ENCODE measurements at regions not wholly inside any gene's neighbourhood (a gene's known extent, or its start where the extent isn't known, plus 50 kb on each side); places are given as distances from the start of the nearest gene placed in this dataset.

DNA sequence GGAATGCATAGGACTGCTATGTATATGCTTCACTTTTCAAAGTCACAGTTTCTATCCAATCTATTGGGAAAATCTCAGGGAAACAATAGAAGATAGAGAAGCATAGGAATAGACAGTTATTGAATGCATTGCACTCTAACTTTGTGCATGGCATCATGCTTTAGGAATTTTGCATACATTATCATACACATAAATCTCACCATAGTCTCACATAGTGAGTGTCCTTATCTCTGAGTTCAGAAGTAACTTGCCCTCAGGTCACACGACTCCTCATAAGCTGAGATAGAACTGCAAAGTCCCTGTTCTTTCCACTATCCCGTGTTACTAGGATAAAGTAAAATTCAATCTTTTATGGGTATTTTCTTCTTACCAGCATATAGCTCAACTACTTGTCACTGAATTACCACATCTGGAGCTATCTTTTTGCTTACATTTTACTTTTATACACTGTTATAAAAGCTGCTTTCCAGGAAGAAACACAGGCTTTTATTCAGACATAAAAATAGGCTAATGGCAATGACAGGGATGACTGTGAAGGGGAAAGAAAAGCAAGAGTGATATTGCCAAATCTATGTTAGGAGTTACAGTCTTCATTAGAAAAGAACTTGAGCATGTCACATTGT, 666.9 kb downstream of the XIRP2 start:
- H3K9me3 ChIP-seq = no peaks in the 10 kb centered on the region
- no peak overlapping the region for H3K27ac ChIP-seq
- no peaks in the 10 kb centered on the region for H3K27me3 ChIP-seq
- no peaks in the 10 kb centered on the region for H3K4me1 ChIP-seq
- TF ChIP-seq CTCF (IDR thresholded peaks at IDR 0.05) = no peak
- no peak for TF ChIP-seq POLR2A (IDR thresholded peaks at IDR 0.05)
- DNase-seq = no peak
- no peak overlapping the region for H3K4me3 ChIP-seq
- no peaks in the 10 kb centered on the region for H3K36me3 ChIP-seq

DNA sequence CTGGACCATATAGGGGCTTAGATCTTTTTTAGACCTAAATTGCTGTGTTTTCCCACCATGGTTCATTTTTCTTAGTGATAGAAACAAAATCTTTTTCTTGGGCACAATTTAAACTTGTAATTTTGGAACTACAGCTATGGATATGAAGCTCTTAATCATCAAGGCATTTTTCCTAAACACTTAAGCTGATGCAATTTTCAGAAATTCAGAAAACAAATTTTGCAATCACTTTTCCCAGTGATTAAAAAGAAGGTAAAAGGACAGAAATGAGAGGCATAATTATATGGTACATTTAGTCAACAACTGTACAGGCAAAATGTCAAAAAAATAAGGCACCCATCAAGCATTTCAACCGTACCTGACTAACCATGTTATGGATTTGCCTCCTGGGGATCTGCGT, 665.4 kb downstream of the XIRP2 start:
- TF ChIP-seq POLR2A (IDR thresholded peaks at IDR 0.05) (no peak), CTCF (IDR thresholded peaks at IDR 0.05) (no peak)
- no peaks in the 10 kb centered on the region for H3K36me3 ChIP-seq
- no peak overlapping the region for H3K4me3 ChIP-seq
- H3K4me1 ChIP-seq = no peaks in the 10 kb centered on the region
- H3K27ac ChIP-seq = no peak overlapping the region
- H3K27me3 ChIP-seq = no peaks in the 10 kb centered on the region
- DNase-seq = no peak
- H3K9me3 ChIP-seq = no peaks in the 10 kb centered on the region

GRCh38 chr2:167551416-167551815, 663.1 kb downstream of the XIRP2 start:
- Histone ChIP-seq H3K4me3 (no peak overlapping the region), H3K27ac (no peak overlapping the region), H3K36me3 (no peaks in the 10 kb centered on the region), H3K4me1 (no peaks in the 10 kb centered on the region), H3K27me3 (no peaks in the 10 kb centered on the region), H3K9me3 (no peaks in the 10 kb centered on the region)
- no peak for DNase-seq
- TF ChIP-seq POLR2A (IDR thresholded peaks at IDR 0.05) (no peak), CTCF (IDR thresholded peaks at IDR 0.05) (no peak)

DNA sequence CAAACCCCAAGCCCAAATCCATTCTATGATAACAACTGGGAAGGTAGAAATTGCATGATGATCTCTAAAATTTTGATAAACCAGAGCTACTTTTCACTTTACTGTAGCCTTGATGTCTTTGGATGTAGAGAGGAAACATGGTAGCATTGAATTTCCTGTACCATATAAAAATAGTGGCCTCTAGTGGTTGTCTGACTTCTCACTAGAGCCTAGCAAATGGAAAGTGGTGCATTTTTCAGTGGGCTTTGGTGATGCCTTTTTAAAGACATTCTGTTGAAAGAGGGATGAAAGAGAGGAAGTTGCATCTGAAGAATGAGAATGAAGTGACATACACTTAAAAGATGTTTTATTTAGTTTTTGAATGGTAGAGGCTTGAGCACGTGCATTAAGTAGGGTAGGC, 662.2 kb downstream of the XIRP2 start:
- Histone ChIP-seq H3K27me3 (no peaks in the 10 kb centered on the region), H3K4me3 (no peak overlapping the region), H3K9me3 (no peaks in the 10 kb centered on the region), H3K4me1 (no peaks in the 10 kb centered on the region), H3K36me3 (no peaks in the 10 kb centered on the region), H3K27ac (no peak overlapping the region)
- TF ChIP-seq POLR2A (IDR thresholded peaks at IDR 0.05) (no peak), CTCF (IDR thresholded peaks at IDR 0.05) (peak in 3 of 6 experiments; percentile 18 to 22 (median 18))
- DNase-seq = no peak

DNA sequence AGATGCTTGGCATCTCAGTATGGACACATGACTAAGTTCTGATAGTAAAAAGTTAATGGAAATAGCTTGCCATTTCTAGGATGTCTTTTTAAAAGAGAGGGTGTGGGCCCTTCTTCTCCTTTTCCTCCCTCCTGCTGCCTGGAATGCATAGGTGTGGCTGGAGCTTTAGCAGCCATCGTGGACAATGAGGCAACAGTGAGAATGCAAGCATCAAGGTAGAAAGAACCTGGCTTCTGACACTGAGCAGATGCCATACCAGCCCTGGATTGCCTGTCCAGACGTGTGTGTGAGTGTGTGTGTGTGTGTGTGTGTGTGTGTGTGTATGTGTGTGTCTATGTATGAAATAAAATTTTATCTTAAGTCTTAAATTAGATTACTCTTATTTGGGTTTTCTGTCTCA, 660.1 kb downstream of the XIRP2 start:
- H3K36me3 ChIP-seq = no peaks in the 10 kb centered on the region
- TF ChIP-seq CTCF (IDR thresholded peaks at IDR 0.05) = no peak
- no peak for TF ChIP-seq POLR2A (IDR thresholded peaks at IDR 0.05)
- H3K4me1 ChIP-seq = no peaks in the 10 kb centered on the region
- no peaks in the 10 kb centered on the region for H3K27me3 ChIP-seq
- no peak overlapping the region for H3K4me3 ChIP-seq
- no peaks in the 10 kb centered on the region for H3K9me3 ChIP-seq
- no peak overlapping the region for H3K27ac ChIP-seq
- DNase-seq = no peak

DNA sequence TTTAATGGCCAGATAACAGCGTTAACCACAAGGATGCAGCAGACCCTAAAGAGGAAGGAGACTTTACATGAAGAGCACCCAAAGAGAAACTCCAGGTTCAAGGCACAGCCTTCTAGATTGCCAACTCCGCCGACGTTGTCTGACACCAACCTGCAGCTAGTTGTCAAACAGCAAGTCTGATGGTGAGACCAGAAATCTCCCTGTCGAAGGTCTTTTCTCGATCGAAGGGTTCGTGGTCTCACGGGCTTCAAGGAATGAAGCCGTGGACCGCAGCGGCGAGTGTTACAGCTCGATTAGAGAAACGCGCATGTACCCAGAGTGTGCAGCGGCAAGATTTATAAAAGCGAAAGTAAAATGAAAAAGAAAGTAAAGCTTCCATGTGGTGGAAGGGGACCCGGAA, 656.3 kb downstream of the XIRP2 start:
- no peak overlapping the region for H3K4me3 ChIP-seq
- TF ChIP-seq CTCF (IDR thresholded peaks at IDR 0.05) = no peak
- no peak for TF ChIP-seq POLR2A (IDR thresholded peaks at IDR 0.05)

More for the DNA sequence above, 656.3 kb downstream of the XIRP2 start:
- H3K36me3 ChIP-seq = no peaks in the 10 kb centered on the region
- DNase-seq = no peak
- no peaks in the 10 kb centered on the region for H3K9me3 ChIP-seq
- no peaks in the 10 kb centered on the region for H3K4me1 ChIP-seq
- H3K27ac ChIP-seq = no peak overlapping the region
- no peaks in the 10 kb centered on the region for H3K27me3 ChIP-seq
